ENCODE measurements at regions not wholly inside any gene's neighbourhood (a gene's known extent, or its start where the extent isn't known, plus 50 kb on each side); places are given as distances from the start of the nearest gene placed in this dataset.

- no peak for DNase-seq (ENCODE audit: low spot score)
Measured at GRCh38 chr15:98025237-98025636, 64.7 kb downstream of the ARRDC4 start.

GRCh38 chr15:98034731-98035130 lies 74.2 kb downstream of the ARRDC4 start:
- no peak for DNase-seq (ENCODE audit: low spot score)

- DNase-seq (ENCODE audit: low spot score) = no peak
Measured at GRCh38 chr15:98035134-98035533, 74.6 kb downstream of the ARRDC4 start.

- no peak for DNase-seq (ENCODE audit: low spot score)
Measured at GRCh38 chr15:98035577-98036010, 75.1 kb downstream of the ARRDC4 start.

GRCh38 chr15:98039596-98039995 lies 79.1 kb downstream of the ARRDC4 start:
- no peak for DNase-seq (ENCODE audit: low spot score)

GRCh38 chr15:98040146-98040545 lies 79.6 kb downstream of the ARRDC4 start:
- no peak for DNase-seq (ENCODE audit: low spot score)

- DNase-seq (ENCODE audit: low spot score) = no peak
Measured at GRCh38 chr15:98043160-98044014, 82.9 kb downstream of the ARRDC4 start.

- no peak for DNase-seq (ENCODE audit: low spot score)
Measured at GRCh38 chr15:98051734-98052133, 91.2 kb downstream of the ARRDC4 start.

- no peak for DNase-seq (ENCODE audit: low spot score)
Measured at GRCh38 chr15:98057453-98057852, 97.0 kb downstream of the ARRDC4 start.

- DNase-seq (ENCODE audit: low spot score) = no peak
Measured at GRCh38 chr15:98062869-98063268, 102.4 kb downstream of the ARRDC4 start.

GRCh38 chr15:98063315-98063714 lies 102.8 kb downstream of the ARRDC4 start:
- DNase-seq (ENCODE audit: low spot score) = no peak

GRCh38 chr15:98063871-98064270 lies 103.4 kb downstream of the ARRDC4 start:
- no peak for DNase-seq (ENCODE audit: low spot score)

GRCh38 chr15:98067339-98067738 lies 106.8 kb downstream of the ARRDC4 start:
- DNase-seq (ENCODE audit: low spot score) = no peak

GRCh38 chr15:98069256-98069655 lies 108.8 kb downstream of the ARRDC4 start:
- no peak for DNase-seq (ENCODE audit: low spot score)

- DNase-seq (ENCODE audit: low spot score) = no peak
Measured at GRCh38 chr15:98070137-98070536, 109.6 kb downstream of the ARRDC4 start.

- no peak for DNase-seq (ENCODE audit: low spot score)
Measured at GRCh38 chr15:98071786-98072185, 111.3 kb downstream of the ARRDC4 start.

GRCh38 chr15:98075441-98075840 lies 114.9 kb downstream of the ARRDC4 start:
- DNase-seq (ENCODE audit: low spot score) = no peak

GRCh38 chr15:98076021-98076816 lies 115.7 kb downstream of the ARRDC4 start:
- DNase-seq (ENCODE audit: low spot score) = no peak

- DNase-seq (ENCODE audit: low spot score) = no peak
Measured at GRCh38 chr15:98077186-98077585, 116.7 kb downstream of the ARRDC4 start.

GRCh38 chr15:98080791-98081190 lies 120.3 kb downstream of the ARRDC4 start:
- DNase-seq (ENCODE audit: low spot score) = no peak

GRCh38 chr15:98083203-98083910 lies 122.9 kb downstream of the ARRDC4 start:
- no peak for DNase-seq (ENCODE audit: low spot score)

GRCh38 chr15:98085003-98085639 lies 124.6 kb downstream of the ARRDC4 start:
- DNase-seq (ENCODE audit: low spot score) = peak; percentile 22
